DMS153 treated with DMSO at 0.1 percent for 48 hours (cell line): ENCODE measurements at regions not wholly inside any gene's neighbourhood (a gene's known extent, or its start where the extent isn't known, plus 50 kb on each side); places are given as distances from the start of the nearest gene placed in this dataset.

Source experiments
- DNase-seq: peaks from one replicate; lab custom pipeline; 2025; ENCODE audit not compliant: unreplicated experiment; lab: John Stamatoyannopoulos, UW

DNA sequence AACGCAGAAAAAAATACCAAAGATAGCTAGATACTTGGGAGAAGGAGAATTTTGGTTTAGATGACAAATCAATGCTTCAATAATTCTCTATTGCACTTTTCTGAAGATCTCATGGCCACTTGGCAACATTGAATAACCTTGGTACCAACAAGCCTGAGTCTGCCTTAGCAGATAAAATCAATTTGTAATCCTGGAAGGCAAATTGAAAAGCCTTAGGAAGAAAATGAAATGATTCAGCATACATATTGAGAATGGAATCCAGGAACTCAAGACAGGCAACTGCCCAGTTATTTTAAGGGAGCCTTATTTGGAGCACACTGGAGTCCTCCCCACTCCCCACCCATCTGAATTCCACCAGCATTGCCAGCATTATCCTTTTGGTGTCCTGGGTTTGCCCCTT is 109.3 kb upstream of the SOX9 start:
- DNase-seq, result no peak

DNA sequence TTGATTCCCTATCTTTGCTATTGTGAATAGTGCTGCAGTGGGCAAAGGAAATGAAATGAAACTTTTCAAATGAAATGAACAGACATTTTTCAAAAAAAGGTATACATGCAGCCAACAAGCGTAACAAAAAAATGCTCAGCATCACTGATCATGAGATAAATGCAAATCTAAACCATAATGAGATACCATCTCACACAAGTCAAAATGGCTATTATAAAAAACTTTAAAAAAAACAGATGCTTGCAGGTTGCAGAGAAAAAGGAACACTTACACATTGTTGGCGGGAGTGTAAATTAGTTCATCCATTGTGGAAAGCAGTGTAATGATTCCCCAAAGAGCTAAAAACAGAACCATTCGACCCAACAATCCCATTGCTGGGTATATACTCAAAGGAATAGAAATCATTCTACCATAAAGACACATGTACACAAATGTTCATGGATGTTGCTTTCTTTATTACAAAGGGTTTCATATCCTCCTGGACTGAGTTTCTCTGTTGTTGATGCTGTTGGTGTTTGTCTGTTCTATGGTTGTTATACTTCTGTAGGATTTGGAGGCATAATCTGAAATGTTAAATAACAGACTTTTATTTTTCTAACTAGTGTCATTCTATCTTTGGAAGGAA is 99.3 kb upstream of the SOX9 start:
- DNase-seq, result no peak

DNA sequence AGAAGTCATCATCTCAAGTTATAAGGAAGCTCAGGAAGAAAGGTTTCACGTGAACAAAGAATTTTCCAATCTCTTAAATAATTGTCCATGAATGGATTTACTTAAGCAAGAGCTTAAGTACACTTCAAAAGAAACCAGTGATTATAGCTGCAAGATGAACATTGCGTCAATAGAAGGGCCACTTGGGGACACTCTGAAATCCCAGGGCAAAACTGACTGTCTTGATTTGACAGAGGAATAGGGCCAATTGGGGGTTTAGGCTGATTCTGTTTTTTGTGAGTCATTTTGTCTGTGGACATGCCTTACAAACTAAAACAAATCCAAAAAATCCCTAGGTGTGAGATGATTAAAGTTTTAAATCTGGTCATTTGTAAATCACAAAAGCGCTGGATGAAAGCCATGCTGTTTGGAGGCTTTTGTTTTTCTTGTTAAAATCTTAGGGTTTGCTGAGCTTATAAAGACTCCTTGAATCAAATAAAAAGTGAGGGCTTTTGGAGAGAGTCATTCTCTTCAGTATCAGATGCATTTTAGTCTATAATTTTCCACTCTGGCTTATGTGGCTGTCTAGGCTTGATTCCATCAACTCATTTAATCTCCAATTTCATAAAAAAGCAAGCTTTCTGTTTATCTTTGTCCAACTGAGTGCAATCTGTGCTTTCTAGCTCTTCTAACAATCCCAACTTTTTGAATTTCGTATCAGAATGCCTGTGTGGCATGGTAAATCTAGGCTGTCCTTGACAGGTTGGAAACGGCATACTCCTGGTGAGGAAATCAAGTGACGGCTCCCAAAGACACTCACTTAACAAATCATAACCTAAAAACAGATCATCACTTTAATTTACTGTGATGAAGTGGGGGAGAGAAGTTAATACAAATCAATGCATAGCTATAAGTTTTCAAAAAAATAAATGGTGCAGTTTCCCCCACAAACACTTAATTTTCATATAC is 98.2 kb upstream of the SOX9 start:
- DNase-seq, result no peak

DNA sequence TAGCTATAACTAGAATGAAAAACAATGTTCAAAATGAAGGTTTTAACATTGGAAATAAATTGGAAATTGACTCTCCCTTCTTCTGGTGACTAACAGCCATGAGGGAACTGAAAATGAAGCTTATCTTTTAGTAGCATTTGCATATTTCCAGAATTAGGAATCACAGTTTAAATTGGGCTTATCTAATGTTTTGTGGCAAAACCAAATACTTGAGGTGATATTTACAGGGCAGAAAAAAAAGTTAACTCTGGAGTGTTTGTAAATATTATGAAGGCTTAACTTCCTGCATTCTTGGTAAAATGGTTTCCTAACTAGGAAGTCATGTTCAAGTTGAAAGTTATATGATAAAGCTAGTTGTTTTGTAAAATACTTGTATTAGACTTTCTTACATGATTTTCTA is 96.4 kb upstream of the SOX9 start:
- no peak for DNase-seq

DNA sequence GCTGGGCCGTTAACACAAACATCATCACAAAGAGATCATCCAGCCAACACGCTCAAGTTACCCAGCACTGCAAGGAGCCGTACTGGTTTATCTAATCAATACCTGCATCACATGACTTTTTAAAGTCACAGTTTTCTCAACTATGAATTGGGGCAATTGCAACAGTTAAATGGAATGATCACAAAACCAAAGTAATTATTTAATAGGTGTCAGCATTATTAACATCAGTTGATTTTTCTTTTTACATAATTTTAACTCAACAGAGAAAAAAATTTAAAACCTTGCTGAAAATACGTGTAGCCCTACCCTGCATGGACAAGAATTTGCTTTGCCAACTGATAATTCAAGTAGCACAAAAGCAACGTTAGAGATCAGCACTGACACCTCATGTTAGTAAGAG is 95.7 kb upstream of the SOX9 start:
- no peak for DNase-seq

DNA sequence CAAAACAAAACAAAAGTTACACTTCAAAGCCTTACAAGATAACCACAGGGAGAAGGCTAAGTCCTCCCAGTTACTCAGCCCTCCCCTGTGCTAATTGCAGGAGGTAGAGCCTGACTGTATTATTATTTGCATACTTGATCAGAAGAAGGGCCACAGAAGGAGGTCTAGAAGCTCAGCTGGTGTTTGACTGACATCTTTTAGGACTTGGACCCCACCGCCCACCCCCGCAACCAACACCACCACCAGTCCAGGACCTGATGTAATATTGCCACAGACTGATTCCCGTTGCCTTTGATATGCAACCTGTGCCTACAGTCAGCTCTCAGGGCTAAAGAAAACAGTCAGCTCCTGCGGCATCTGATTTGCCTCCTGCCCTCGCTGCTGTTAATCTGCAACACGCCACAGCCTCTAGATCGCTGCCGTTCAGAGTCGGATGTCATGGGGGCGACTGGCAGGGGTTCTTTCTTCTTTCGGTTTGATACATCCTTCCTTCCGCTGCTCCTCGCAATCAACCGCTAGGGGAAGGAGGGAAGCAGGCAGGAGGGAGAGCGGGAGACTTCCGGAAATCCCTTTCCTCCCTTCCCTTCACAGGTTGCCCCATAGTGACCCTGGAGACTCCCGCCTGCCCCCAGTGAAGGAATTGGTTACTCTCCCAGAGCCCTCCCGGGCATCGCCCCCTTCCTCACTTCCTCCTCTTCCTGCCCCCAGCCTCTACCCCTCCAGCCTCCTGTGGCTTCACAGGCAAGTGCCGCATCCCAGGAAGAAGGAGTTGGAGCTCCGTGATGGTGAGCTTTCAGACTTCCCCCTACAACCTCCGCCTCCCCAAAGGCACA is 90.5 kb upstream of the SOX9 start:
- peak; percentile 57 for DNase-seq

DNA sequence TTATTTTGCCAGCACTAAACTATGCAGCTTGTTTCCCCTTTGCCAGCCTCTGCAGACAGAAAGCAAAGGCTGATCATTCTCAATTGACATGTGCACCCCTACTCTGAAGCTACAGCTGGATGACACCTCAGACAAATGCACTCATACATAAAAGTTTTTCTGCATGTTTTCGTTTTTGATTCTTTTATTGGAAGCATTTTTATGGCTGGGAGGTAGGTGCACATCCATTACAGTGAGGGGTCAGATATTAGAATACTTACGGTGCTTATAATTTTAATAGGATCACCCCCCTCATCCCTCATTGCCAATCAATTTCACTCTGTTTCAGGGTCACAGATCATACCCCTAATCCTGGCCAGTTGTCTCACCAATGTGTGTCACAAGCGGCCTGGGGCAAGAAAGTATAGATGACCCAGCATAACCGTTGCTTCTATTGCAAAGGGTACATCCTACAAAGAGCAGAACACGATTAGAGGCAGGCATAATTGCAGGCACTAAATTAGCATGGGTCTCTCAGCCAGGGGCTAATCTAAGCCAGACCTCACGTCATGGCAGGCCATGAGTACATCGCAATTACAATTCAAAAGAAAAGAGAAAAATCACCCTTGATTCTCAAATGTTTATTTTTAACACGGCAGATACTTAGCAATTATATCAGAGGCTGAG is 89.5 kb upstream of the SOX9 start:
- DNase-seq, result no peak

DNA sequence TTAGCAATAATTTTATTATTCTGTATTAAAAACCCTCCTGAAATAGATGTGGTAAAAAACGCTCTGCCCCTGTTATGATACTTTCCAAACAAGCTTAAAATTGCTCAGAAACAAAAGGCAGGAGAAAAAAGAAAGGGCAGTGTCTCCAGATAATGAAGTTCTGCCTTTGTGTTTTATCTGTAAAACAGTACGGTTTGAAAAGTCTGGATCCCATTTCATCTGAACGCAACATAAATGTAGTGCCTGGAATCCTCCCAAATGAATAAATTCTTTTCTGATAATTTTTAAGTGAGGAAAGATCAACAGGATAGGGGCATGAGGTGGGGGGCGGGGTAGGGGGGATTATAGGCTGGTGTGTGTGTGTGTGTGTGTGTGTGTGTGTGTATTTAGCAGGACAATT is 87.5 kb upstream of the SOX9 start:
- DNase-seq, result no peak

DNA sequence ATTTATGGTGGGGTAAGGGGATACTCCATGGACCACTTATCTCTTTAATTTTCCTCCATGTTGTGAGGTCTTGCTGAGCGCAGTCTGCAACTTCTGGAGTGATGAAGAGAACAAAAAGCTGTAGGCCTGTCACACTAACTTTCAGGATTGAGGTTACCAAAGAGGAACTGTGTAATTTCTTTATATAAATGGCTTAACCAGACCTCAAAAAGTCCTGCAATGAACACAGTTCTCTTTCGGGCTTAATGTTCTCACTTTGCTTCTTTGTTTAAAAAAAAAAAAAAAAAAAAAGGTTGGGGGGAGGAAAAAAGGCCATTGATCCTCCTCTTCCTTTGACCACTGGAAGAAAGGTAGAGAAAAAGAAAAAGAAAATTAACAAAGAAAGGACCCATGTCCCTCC is 86.8 kb upstream of the SOX9 start:
- DNase-seq, result no peak

DNA sequence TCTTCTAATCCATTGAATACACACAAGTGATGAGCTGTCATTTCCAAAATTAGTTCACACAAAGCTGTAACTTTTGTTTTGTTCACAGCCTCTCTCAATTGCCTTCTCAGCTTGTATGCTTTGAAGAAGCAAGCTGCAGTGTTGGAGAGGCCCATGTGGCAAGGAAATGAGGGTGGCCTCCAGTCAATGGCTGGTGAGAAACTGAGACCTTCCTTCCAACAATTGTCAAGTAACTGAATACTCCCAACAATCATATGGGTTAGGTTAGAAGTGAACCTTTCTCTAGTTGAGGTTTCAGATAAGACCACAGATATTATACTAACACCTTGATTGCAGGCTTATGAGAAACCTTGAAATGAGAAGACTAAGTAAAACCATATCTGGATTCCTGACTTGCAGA is 82.4 kb upstream of the SOX9 start:
- no peak for DNase-seq

DNA sequence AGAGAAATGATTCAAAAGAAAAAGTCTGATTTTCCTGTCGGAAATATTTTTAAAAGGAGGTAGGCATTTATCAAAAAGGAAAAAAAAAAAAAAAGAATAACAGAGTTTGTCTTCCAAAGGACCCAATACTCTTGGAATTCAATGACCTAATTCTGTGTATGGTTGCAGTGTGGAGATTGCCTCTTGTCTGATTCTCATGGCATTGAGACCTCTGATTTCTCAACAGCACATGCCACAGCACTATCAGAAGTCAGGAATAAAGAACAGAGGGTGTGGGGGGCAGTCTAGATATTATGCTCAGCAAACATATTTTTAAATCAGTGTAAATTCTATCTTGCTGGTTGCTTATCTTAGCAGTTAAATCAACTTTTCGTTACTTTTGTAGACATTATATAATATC is 81.3 kb upstream of the SOX9 start:
- DNase-seq, result no peak

DNA sequence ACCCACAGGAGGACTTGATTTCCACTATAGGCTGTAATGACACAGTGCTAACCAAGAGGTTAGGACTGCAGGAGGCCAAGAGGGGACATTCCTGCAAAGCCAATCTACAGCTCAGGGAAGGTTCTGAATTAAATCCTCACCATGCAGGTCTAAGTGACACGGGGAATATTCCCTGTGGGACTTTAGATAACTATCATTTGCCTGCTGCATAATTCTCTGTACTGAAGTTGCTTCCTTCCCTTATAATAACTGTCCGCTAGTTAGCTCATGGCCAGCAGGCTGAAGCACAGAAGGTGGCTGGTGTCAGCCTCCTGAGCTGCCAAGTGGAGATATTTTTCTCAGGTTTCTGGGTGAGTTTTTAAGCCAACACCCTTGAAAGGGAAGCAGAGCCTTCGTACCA is 74.6 kb upstream of the SOX9 start:
- no peak for DNase-seq

DNA sequence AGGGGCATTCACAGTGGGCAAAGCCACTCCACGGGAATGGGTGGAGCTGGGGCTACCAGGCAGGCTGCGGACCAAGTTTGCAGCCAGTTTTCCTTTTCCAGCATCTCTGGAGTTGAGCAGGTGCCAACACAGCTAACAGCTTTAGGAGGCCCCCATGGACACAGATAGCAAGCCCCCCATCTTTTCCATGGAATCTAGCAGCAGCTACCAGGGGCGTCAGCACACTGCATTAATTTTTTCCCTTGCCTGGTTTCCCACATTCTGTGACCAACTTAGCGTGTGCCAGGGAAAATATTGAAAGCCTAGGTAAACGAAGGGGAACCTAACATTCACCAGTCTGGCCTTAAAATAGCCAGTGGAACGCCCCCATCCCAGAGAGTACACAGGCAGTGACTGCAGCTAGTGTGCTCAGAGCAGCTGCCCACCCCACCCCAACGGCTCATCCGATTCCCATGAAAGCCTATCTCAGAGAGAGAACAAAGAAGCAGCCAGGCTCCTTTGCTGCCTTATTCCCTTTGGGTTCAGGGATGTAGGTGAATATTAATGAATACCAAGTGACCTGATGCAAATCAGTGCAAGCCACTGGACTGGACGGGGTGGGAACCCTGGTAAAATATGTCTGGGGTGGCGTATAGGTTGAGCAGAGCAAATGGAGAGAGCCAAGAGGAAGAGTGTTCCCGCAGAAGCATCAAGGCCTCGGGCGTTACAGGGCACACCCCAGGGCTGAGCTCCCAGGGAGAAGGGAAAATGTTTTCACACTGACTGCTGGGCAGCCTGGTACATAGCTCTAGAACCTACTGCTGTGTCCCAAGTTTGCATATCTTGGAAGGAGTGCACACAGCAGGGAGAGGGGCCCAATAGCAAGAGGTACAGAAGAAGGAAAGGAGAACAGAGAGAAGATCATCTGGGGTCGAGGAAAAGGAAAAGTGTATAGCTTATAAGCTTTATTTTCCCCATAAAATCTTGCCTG is 73.9 kb upstream of the SOX9 start:
- no peak for DNase-seq

DNA sequence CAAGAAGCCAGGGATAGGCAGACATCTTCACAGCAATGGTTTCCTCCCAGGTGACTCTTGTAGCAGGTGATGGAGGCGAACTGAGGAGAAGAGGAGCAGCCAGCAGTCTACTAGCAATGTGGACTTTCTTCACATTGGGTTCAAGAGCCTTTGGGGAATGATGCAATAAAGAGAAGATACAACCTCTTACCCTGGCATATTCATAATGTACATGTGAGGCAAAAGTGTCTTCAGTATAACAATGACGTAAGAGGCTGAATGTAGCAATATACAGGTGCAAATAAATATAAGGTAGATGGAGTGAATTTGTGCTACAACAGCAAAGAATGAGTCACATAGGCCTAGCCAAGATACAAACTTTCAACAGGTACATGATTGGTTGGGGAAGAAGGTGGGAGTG is 70.9 kb upstream of the SOX9 start:
- no peak for DNase-seq

DNA sequence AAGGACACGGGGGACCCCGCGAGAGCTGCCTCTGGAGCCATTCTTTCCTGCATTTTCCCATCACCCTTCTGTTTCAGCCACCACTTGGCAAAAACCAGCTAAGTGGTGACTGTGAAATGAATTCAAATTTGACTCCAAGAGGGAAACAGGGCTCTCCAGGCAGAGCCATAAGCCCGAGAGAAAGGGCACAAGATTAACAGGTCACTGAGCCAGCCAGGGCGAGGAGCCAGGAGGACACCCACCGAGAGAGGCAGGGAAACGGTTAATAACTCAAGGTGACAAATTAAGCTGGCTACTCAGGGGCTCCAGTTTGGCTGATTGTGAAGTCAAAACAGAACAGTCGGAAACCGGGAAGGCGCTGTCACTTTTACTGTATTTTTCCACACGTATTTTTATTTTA is 67.8 kb upstream of the SOX9 start:
- no peak for DNase-seq

DNA sequence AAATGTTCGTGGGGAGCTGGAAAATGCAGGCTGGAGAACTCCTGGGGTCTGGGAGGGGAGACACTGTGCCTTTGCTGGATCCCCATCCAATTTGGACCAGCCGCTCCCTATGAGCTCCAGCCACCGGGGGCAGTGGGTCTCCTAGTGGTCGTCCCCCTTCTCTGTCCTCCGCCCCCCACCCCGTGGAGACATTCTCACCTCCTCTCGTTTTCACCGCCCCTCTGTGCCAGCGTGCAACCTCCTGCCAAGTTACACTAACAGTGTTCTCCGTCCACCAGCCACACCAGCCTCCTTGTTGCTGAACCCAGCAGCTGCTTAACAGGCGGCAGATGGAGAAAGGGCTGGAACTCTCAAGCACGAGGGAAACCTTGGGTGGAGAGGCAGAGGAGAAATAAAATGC is 67.4 kb upstream of the SOX9 start:
- no peak for DNase-seq

DNA sequence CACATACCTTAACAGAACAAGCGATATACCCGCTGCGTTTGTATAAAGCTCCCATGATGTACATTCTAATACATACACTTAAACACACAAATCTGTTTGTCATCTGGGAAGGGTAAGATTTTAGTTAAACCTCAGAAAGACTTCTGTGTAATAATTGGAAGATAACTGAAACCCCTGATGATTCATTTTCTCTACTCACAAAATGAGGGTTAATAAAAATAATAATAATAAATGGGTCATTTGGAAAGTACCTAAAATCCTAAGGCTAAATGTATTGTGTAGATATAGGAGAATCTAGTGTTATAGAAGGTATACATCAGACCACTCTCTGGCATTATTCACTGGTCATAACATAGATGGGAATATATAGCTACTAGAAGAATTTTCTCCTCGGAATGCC is 64.7 kb upstream of the SOX9 start:
- no peak for DNase-seq

DNA sequence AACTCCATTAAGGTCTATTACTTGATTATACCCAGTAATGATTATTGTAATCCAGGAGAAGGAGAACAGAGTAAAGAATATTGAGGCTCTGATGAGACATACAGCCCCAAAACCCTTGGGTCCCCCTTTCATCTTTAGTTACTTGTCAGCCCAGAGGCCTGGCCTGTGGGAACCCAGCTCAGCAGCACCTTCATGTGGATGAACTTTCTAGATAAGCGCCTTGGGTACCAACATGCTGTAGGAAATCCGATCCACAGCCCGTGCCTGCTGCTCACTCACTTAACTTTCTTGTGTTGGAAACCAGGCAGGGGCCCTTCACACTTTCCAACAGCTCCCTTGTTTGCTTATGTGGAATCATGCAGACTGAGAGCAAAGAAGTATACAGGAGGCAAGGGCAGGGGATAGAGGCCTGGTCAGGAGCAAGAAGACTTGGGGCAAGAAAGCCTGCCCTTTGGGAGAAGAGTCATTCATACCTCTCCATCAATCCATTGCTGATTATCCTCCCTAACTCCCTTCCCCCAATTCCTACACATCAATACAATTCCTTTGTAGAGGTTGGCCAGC is 64.0 kb upstream of the SOX9 start:
- no peak for DNase-seq

DNA sequence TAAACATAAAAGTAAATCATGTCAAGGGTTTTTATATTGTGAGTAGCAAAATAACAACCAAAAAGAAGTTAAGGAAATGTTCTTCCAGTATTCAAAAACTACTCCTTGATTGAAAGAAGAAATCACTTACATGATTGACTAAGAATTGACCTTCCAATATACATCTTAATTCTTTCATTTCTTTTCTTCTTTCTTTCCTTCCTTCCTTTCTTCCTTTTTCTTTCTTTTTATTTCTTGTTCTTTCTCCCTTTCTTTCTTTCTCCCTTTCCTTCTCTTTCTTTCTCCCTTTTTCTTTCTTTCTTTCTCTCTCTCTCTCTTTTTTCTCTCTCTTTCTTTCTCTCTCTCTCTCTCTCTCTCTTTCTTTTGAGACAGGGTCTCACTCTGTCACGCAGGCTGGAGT is 60.7 kb upstream of the SOX9 start:
- DNase-seq, result no peak

DNA sequence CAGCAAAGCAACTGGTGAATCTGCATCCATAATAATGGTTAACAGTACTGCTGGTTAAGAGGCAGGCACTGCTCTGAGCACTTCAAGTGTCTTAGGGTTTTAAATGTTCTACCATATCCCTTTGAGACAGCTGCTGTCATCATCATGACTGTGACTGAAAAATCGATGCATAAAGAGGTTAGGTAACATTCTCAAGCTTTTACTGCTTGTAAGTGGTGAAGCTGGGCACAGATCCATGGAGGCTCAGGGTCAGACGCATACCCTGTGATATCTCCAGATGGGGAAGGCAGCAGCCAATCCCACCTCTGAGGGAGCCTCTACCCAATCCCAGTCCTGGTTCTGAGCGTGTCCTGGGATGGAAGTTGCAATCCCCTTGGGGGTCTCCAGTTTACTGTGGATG is 57.6 kb upstream of the SOX9 start:
- DNase-seq, result no peak
